ENCODE measurements at regions not wholly inside any gene's neighbourhood (a gene's known extent, or its start where the extent isn't known, plus 50 kb on each side); places are given as distances from the start of the nearest gene placed in this dataset.

DNA sequence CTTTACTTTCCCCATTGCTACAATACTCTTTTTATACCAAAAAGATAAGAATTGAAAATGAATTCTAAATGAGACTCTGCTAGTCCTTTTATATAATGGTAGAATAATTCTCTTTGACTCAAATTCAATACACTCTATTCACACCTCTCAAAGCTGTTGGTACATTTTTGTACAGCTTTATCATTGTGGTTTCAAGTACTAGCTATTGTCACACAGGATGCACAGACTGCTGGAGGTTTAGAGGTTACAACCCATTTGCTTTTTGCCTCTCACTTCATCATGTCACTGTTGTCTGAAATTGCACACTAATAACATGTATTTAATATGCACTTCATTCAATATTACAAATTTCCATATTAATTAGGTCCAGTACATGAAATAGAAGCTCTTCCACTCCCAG, 442.2 kb upstream of the ARID1B start:
- H3K4me1 ChIP-seq (ENCODE audit: low read length), result no peaks in the 10 kb centered on the region
- H3K27me3 ChIP-seq (ENCODE audit: low read depth, low read length), result peaks cover 4% of the 10 kb centered on the region; the same call in 1 of the 2 replicates
- H2AFZ ChIP-seq (ENCODE audit: low read depth, low read length), result no peak overlapping the region
- TF ChIP-seq, protein P1, sequence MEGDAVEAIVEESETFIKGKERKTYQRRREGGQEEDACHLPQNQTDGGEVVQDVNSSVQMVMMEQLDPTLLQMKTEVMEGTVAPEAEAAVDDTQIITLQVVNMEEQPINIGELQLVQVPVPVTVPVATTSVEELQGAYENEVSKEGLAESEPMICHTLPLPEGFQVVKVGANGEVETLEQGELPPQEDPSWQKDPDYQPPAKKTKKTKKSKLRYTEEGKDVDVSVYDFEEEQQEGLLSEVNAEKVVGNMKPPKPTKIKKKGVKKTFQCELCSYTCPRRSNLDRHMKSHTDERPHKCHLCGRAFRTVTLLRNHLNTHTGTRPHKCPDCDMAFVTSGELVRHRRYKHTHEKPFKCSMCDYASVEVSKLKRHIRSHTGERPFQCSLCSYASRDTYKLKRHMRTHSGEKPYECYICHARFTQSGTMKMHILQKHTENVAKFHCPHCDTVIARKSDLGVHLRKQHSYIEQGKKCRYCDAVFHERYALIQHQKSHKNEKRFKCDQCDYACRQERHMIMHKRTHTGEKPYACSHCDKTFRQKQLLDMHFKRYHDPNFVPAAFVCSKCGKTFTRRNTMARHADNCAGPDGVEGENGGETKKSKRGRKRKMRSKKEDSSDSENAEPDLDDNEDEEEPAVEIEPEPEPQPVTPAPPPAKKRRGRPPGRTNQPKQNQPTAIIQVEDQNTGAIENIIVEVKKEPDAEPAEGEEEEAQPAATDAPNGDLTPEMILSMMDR (IDR thresholded peaks at IDR 0.05; ENCODE audit: low read depth, low read length), result no peak
- no peak for TF ChIP-seq EZH2phosphoT487 (IDR thresholded peaks at IDR 0.05; ENCODE audit: low read depth)
- no peak overlapping the region for H3K4me2 ChIP-seq (ENCODE audit: low read length)
- no peaks in the 10 kb centered on the region for H4K20me1 ChIP-seq (ENCODE audit: insufficient read depth, low read length)
- H3K9ac ChIP-seq (ENCODE audit: low read length), result no peak overlapping the region
- H3K79me2 ChIP-seq (ENCODE audit: low read length), result no peaks in the 10 kb centered on the region
- no peaks in the 10 kb centered on the region for H3K36me3 ChIP-seq (replicated peaks; ENCODE audit: low read depth, low read length)
- no peak overlapping the region for H3K4me3 ChIP-seq (ENCODE audit: low read length)
- H3K9me3 ChIP-seq (ENCODE audit: insufficient read depth, low read length), result no peaks in the 10 kb centered on the region
- no peak overlapping the region for H3K27ac ChIP-seq (ENCODE audit: low read length)

DNA sequence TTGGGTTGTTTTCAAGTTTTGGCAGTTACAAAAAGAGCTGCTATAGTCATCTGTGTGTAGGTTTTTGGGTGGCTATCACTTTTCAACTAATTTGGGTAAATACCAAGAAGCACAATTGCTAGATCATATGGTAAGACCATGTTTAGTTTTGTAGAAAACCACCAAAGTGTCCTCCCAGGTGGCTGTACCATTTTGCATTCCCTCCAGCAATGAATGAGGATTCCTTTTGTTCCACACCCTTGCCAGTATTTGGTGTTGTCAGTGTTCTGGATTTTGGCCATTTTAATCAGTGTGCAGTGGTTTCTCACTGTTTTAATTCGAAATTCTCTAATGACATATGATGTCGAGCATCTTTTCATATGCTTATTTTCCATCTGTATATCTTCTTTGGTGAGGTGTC, 457.5 kb upstream of the ARID1B start:
- Histone ChIP-seq H3K9ac (ENCODE audit: low read length) (no peak overlapping the region), H3K27ac (ENCODE audit: low read length) (no peak overlapping the region), H3K4me3 (ENCODE audit: low read length) (no peak overlapping the region), H3K4me1 (ENCODE audit: low read length) (no peaks in the 10 kb centered on the region), H3K79me2 (ENCODE audit: low read length) (no peaks in the 10 kb centered on the region), H3K4me2 (ENCODE audit: low read length) (no peak overlapping the region), H4K20me1 (ENCODE audit: insufficient read depth, low read length) (no peaks in the 10 kb centered on the region), H3K36me3 (replicated peaks; ENCODE audit: low read depth, low read length) (no peaks in the 10 kb centered on the region), H3K27me3 (ENCODE audit: low read depth, low read length) (no peaks in the 10 kb centered on the region), H2AFZ (ENCODE audit: low read depth, low read length) (no peak overlapping the region), H3K9me3 (ENCODE audit: insufficient read depth, low read length) (no peaks in the 10 kb centered on the region)
- TF ChIP-seq, protein P1 (IDR thresholded peaks at IDR 0.05; ENCODE audit: low read depth, low read length), result no peak
- TF ChIP-seq EZH2phosphoT487 (IDR thresholded peaks at IDR 0.05; ENCODE audit: low read depth), result no peak

DNA sequence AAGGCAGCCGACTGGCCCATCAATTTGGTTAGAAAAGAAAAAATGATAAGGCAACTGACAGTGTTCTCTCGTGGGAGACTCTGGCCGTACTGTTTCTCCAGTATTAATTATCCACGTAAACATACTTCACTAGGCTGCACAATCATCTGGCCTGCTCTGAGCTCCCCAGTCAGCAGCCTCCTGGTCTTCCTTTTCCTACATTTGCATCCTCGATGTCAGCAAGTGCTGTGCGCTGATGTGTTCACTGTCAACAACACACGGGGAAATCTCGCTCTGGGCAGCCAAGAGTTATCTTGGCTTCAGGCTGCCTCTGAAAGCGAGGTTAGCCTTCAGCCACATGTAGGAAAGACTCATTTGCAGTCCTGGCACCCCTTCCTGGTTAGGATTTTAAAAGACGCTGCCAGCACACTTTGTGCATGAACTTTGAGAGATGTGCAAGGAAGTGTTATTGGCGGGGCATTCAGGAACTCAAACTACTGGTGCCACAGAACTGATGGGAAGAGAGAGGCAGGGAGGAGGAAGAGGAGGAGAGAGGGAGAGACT, 460.5 kb upstream of the ARID1B start:
- Histone ChIP-seq H3K4me1 (ENCODE audit: low read length) (no peaks in the 10 kb centered on the region), H3K27me3 (ENCODE audit: low read depth, low read length) (no peaks in the 10 kb centered on the region), H2AFZ (ENCODE audit: low read depth, low read length) (no peak overlapping the region), H3K27ac (ENCODE audit: low read length) (no peak overlapping the region), H4K20me1 (ENCODE audit: insufficient read depth, low read length) (no peaks in the 10 kb centered on the region), H3K9ac (ENCODE audit: low read length) (no peak overlapping the region), H3K79me2 (ENCODE audit: low read length) (no peaks in the 10 kb centered on the region), H3K4me3 (ENCODE audit: low read length) (no peak overlapping the region), H3K9me3 (ENCODE audit: insufficient read depth, low read length) (no peaks in the 10 kb centered on the region), H3K4me2 (ENCODE audit: low read length) (no peak overlapping the region), H3K36me3 (replicated peaks; ENCODE audit: low read depth, low read length) (no peaks in the 10 kb centered on the region)
- no peak for TF ChIP-seq EZH2phosphoT487 (IDR thresholded peaks at IDR 0.05; ENCODE audit: low read depth)

DNA sequence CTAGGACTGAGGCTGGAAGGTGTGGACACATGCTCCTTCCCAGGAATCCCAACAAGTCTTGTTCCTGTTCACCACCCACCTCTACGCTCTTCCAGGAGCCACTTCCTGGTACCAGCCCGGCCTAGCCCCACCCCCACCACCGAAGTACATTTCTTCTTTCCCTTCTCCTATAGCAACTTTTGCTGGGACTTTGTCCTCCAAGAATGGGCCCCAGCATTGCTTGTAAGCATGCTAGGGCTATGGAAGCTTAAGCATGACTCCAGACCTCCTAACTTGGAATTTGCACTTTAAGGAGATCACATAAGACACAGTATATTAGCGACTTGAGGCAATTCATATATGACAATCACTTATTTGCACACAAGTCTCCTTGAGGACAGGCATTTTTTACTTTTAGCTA, 462.0 kb upstream of the ARID1B start:
- Histone ChIP-seq H3K9me3 (ENCODE audit: insufficient read depth, low read length) (no peaks in the 10 kb centered on the region), H3K4me3 (ENCODE audit: low read length) (no peak overlapping the region), H3K4me1 (ENCODE audit: low read length) (no peaks in the 10 kb centered on the region), H4K20me1 (ENCODE audit: insufficient read depth, low read length) (no peaks in the 10 kb centered on the region), H3K27ac (ENCODE audit: low read length) (no peak overlapping the region), H3K27me3 (ENCODE audit: low read depth, low read length) (no peaks in the 10 kb centered on the region), H3K36me3 (replicated peaks; ENCODE audit: low read depth, low read length) (no peaks in the 10 kb centered on the region), H3K9ac (ENCODE audit: low read length) (no peak overlapping the region), H3K79me2 (ENCODE audit: low read length) (no peaks in the 10 kb centered on the region), H2AFZ (ENCODE audit: low read depth, low read length) (no peak overlapping the region), H3K4me2 (ENCODE audit: low read length) (no peak overlapping the region)
- no peak for TF ChIP-seq EZH2phosphoT487 (IDR thresholded peaks at IDR 0.05; ENCODE audit: low read depth)
- TF ChIP-seq, protein P1 (IDR thresholded peaks at IDR 0.05; ENCODE audit: low read depth, low read length), result no peak
